Myocyte (in vitro differentiated cells): ENCODE measurements at regions not wholly inside any gene's neighbourhood (a gene's known extent, or its start where the extent isn't known, plus 50 kb on each side); places are given as distances from the start of the nearest gene placed in this dataset.

Source experiments
- DNase-seq: peaks from one replicate; pipeline ENCODE4 v3.0.0-alpha.2; 2012; ENCODE audit warnings: low read depth

- DNase-seq = no peak
Measured at GRCh38 chr5:3654515-3654914, 58.9 kb downstream of the IRX1 start.

- no peak for DNase-seq
Measured at GRCh38 chr5:3656803-3657202, 61.2 kb downstream of the IRX1 start.

GRCh38 chr5:3657364-3658022 lies 61.9 kb downstream of the IRX1 start:
- no peak for DNase-seq

- no peak for DNase-seq
Measured at GRCh38 chr5:3658929-3659328, 63.3 kb downstream of the IRX1 start.

GRCh38 chr5:3659907-3660306 lies 64.3 kb downstream of the IRX1 start:
- no peak for DNase-seq

GRCh38 chr5:3660630-3661029 lies 65.0 kb downstream of the IRX1 start:
- DNase-seq = no peak

GRCh38 chr5:3661755-3662296 lies 66.2 kb downstream of the IRX1 start:
- no peak for DNase-seq

GRCh38 chr5:3662344-3662743 lies 66.7 kb downstream of the IRX1 start:
- no peak for DNase-seq

- no peak for DNase-seq
Measured at GRCh38 chr5:3671337-3671736, 75.7 kb downstream of the IRX1 start.

GRCh38 chr5:3678801-3679200 lies 83.2 kb downstream of the IRX1 start:
- DNase-seq = no peak

- no peak for DNase-seq
Measured at GRCh38 chr5:3680821-3681220, 85.2 kb downstream of the IRX1 start.

GRCh38 chr5:3684118-3684517 lies 88.5 kb downstream of the IRX1 start:
- no peak for DNase-seq

GRCh38 chr5:3684771-3685354 lies 89.2 kb downstream of the IRX1 start:
- DNase-seq = no peak

- no peak for DNase-seq
Measured at GRCh38 chr5:3694819-3695218, 99.2 kb downstream of the IRX1 start.

- DNase-seq = no peak
Measured at GRCh38 chr5:3695818-3696217, 100.2 kb downstream of the IRX1 start.

GRCh38 chr5:3698412-3698811 lies 102.8 kb downstream of the IRX1 start:
- DNase-seq = no peak

GRCh38 chr5:3701694-3702093 lies 106.1 kb downstream of the IRX1 start:
- no peak for DNase-seq

GRCh38 chr5:3704661-3705060 lies 109.0 kb downstream of the IRX1 start:
- DNase-seq = no peak

- no peak for DNase-seq
Measured at GRCh38 chr5:3709068-3709716, 113.6 kb downstream of the IRX1 start.

GRCh38 chr5:3709717-3710348 lies 114.2 kb downstream of the IRX1 start:
- DNase-seq = no peak

GRCh38 chr5:3715062-3715461 lies 119.4 kb downstream of the IRX1 start:
- no peak for DNase-seq

- no peak for DNase-seq
Measured at GRCh38 chr5:3729631-3730030, 134.0 kb downstream of the IRX1 start.
